NT2/D1 (cell line): ENCODE measurements at regions not wholly inside any gene's neighbourhood (a gene's known extent, or its start where the extent isn't known, plus 50 kb on each side); places are given as distances from the start of the nearest gene placed in this dataset.

Experiments
- YY1 ChIP-seq: IDR thresholded peaks from 2 replicates; pipeline ENCODE4 v1.6.1; 2011; ENCODE audit not compliant: insufficient read length, insufficient read depth
- ZNF274 ChIP-seq: IDR thresholded peaks from 2 replicates; pipeline ENCODE4 v1.6.1; 2011; ENCODE audit warnings: mild to moderate bottlenecking, low read depth, low read length

DNA sequence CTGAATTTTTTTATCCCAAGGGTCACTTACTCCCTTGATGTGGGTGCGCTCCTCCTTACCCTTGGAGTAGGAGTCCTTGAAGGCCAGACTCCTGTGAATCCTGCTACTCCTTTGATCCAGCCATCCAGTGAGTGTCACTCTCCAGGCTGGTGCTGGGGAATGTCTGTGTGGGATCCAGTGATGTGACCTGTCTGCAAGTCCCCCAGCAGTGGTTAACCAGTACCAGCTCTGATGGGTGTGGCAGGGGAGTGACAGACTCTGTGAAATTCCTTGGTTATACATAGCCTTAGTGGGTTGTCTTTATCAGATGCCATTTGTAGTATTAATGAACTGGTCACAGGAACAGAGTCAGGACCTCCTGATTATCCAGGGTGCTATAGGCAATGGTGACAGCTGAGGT lies 409.5 kb upstream of the LMO3 start:
- TF ChIP-seq ZNF274 = no peak
- TF ChIP-seq YY1 = no peak
